Fibroblast of lung (primary cell): ENCODE measurements at regions not wholly inside any gene's neighbourhood (a gene's known extent, or its start where the extent isn't known, plus 50 kb on each side); places are given as distances from the start of the nearest gene placed in this dataset.

Experiments used
- DNase-seq, 2 donors: peaks; one replicate each; pipeline versions ENCODE4 v3.0.0 to v3.0.0-alpha.2; 2010; ENCODE audit warnings: low read depth in 2 of 2
- H2AFZ ChIP-seq: 2 replicates; pipeline ENCODE4 v1.5.1; 2012; ENCODE audit warnings: low read length, control low read depth, inconsistent platforms
- H3K27ac ChIP-seq: 2 replicates; pipeline ENCODE4 v1.5.1; 2011; ENCODE audit warnings: low read length, control low read depth; ENCODE audit not compliant: insufficient read depth
- H3K27me3 ChIP-seq: 2 replicates; pipeline ENCODE4 v1.5.1; 2011; ENCODE audit warnings: mild to moderate bottlenecking, low read length; ENCODE audit not compliant: control insufficient read depth, insufficient read depth
- H3K36me3 ChIP-seq: 2 replicates; pipeline ENCODE4 v1.5.1; 2011; ENCODE audit warnings: low read length; ENCODE audit not compliant: control insufficient read depth, insufficient read depth
- H3K4me1 ChIP-seq: 2 replicates; pipeline ENCODE4 v1.5.1; 2011; ENCODE audit warnings: low read length; ENCODE audit not compliant: control insufficient read depth, insufficient read depth; ENCODE audit errors: extremely low read depth
- H3K4me2 ChIP-seq: 2 replicates; pipeline ENCODE4 v1.5.1; 2011; ENCODE audit warnings: low read length, control low read depth; ENCODE audit not compliant: insufficient read depth; ENCODE audit errors: extremely low read depth
- H3K4me3 ChIP-seq, 4 experiments: fragments of 200-600 bp in 1 of 4; sonication (generic) in 1 of 4; replicated peaks in 1 of 4; 2 replicates each; pipeline ENCODE4 v1.5.1; 2011 to 2016; ENCODE audit warnings: low read length in 4 of 4, low read depth in 3 of 4, mild to moderate bottlenecking in 3 of 4, control low read depth in 2 of 4, inconsistent platforms in 1 of 4, mixed read lengths in 1 of 4; ENCODE audit not compliant: insufficient read depth in 1 of 4; ENCODE audit errors: control extremely low read depth in 1 of 4
- H3K79me2 ChIP-seq: 2 replicates; pipeline ENCODE4 v1.5.1; 2012; ENCODE audit warnings: mild to moderate bottlenecking, low read length, inconsistent platforms; ENCODE audit not compliant: control insufficient read depth, insufficient read depth
- H3K9ac ChIP-seq: 2 replicates; pipeline ENCODE4 v1.5.1; 2011; ENCODE audit warnings: mild to moderate bottlenecking, low read length, control low read depth; ENCODE audit not compliant: insufficient read depth
- H3K9me3 ChIP-seq: 2 replicates; pipeline ENCODE4 v1.5.1; 2012; ENCODE audit warnings: low read depth, low read length; ENCODE audit not compliant: control insufficient read depth, insufficient read depth
- H4K20me1 ChIP-seq: 2 replicates; pipeline ENCODE4 v1.5.1; 2011; ENCODE audit warnings: low read length; ENCODE audit not compliant: control insufficient read depth, insufficient read depth; ENCODE audit errors: extremely low read depth
- EZH2 ChIP-seq: IDR thresholded peaks from 2 replicates; pipeline ENCODE4 v1.5.1; 2012; ENCODE audit warnings: low read length, control low read depth, mild to moderate bottlenecking; ENCODE audit errors: missing control alignments
- TF ChIP-seq, protein P1 (sequence below), 2 donors: IDR thresholded peaks in 1 of 2; conservative IDR thresholded peaks in 1 of 2; 1 replicate in 1 of 2; 2 replicates in 1 of 2; pipeline ENCODE4 v1.5.1; 2011 to 2012; ENCODE audit warnings: low read length in 2 of 2, control low read depth in 1 of 2, inconsistent platforms in 1 of 2, low read depth in 1 of 2, mild to moderate bottlenecking in 1 of 2

DNA sequence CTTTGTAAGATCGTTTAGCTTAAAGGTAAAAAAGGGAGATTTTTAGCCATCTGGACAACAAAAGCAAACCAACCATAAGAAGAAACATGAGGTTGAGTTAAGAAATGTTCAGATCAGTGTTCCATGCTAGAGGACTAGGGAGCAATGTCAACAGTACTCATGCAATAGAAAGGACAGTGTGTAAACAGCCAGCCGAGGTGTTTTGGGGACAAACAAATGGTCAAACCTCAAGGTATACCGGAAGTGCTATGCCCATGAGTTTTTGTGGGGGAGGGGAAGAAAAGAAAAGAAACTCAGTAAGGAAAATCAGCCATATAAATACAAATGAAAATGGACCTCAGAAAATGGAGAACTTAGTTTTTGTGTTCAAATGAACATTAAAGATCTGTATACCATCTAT lies 289.5 kb upstream of the GRM7 start:
- H3K9ac ChIP-seq = no peak overlapping the region
- H4K20me1 ChIP-seq = no peaks in the 10 kb centered on the region
- no peak overlapping the region for H3K4me3 ChIP-seq
- H3K79me2 ChIP-seq = no peaks in the 10 kb centered on the region
- no peak overlapping the region for H3K27ac ChIP-seq
- H3K27me3 ChIP-seq = no peaks in the 10 kb centered on the region
- H3K36me3 ChIP-seq = no peaks in the 10 kb centered on the region
- no peak overlapping the region for H2AFZ ChIP-seq
- TF ChIP-seq, protein P1, sequence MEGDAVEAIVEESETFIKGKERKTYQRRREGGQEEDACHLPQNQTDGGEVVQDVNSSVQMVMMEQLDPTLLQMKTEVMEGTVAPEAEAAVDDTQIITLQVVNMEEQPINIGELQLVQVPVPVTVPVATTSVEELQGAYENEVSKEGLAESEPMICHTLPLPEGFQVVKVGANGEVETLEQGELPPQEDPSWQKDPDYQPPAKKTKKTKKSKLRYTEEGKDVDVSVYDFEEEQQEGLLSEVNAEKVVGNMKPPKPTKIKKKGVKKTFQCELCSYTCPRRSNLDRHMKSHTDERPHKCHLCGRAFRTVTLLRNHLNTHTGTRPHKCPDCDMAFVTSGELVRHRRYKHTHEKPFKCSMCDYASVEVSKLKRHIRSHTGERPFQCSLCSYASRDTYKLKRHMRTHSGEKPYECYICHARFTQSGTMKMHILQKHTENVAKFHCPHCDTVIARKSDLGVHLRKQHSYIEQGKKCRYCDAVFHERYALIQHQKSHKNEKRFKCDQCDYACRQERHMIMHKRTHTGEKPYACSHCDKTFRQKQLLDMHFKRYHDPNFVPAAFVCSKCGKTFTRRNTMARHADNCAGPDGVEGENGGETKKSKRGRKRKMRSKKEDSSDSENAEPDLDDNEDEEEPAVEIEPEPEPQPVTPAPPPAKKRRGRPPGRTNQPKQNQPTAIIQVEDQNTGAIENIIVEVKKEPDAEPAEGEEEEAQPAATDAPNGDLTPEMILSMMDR (conservative IDR thresholded peaks at IDR 0.05 in 1 of 2, IDR thresholded peaks at IDR 0.05 in 1 of 2; ENCODE audit: low read depth in 1 of 2, low read length in 2 of 2) = no peak
- TF ChIP-seq EZH2 = no peak
- no peaks in the 10 kb centered on the region for H3K4me1 ChIP-seq
- H3K4me2 ChIP-seq = no peak overlapping the region
- no peaks in the 10 kb centered on the region for H3K9me3 ChIP-seq
- no peak for DNase-seq

DNA sequence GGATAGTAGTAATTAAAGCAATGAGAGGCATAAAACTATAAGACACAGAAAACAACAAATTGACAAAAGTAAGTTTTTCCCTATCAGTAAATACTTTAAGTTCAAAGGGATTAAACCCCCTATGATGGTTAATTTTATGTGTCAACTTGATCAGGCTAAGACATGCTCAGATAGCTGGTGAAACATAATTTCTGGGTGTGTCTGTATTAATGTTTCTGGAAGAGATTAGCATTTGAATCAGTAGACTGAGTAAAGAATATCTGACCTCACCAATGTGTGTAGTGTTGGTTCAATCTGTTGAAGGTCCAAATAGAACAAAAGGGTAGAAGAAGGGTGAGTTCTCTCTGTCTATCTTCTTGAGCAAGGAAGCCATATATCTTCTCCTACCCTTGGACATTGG lies 283.3 kb upstream of the GRM7 start:
- H3K79me2 ChIP-seq = no peaks in the 10 kb centered on the region
- no peak for TF ChIP-seq EZH2
- TF ChIP-seq, protein P1 (conservative IDR thresholded peaks at IDR 0.05 in 1 of 2, IDR thresholded peaks at IDR 0.05 in 1 of 2; ENCODE audit: low read depth in 1 of 2, low read length in 2 of 2) = no peak
- DNase-seq = no peak
- no peaks in the 10 kb centered on the region for H3K27me3 ChIP-seq
- H3K9me3 ChIP-seq = no peaks in the 10 kb centered on the region
- no peak overlapping the region for H3K4me2 ChIP-seq
- no peaks in the 10 kb centered on the region for H4K20me1 ChIP-seq
- H3K4me1 ChIP-seq = no peaks in the 10 kb centered on the region
- no peak overlapping the region for H3K4me3 ChIP-seq
- no peaks in the 10 kb centered on the region for H3K36me3 ChIP-seq
- H2AFZ ChIP-seq = no peak overlapping the region
- no peak overlapping the region for H3K27ac ChIP-seq
- no peak overlapping the region for H3K9ac ChIP-seq

DNA sequence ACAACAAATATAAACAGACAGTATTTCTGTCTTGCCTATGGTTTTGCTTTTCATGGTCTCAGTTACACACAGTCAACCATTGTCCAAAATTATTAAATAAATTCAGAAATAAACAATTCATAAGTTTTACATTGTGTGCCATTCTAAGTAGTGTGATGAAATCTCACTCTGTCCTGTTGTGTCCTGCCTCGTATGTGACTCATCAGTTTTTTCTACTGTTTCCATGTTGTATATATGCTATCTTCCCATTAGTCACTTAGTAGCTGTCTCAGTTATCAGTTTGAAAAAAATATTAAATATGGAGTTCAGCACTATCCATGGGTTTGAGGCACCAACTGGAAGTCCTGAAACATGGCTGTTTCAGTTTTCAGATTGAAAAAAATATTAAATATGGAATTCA lies 282.4 kb upstream of the GRM7 start:
- Histone ChIP-seq H3K9me3 (no peaks in the 10 kb centered on the region), H3K36me3 (no peaks in the 10 kb centered on the region), H2AFZ (no peak overlapping the region), H3K9ac (no peak overlapping the region), H3K4me3 (no peak overlapping the region), H3K27ac (no peak overlapping the region), H3K4me1 (no peaks in the 10 kb centered on the region), H3K4me2 (no peak overlapping the region), H3K27me3 (no peaks in the 10 kb centered on the region), H3K79me2 (no peaks in the 10 kb centered on the region), H4K20me1 (no peaks in the 10 kb centered on the region)
- TF ChIP-seq, protein P1 (conservative IDR thresholded peaks at IDR 0.05 in 1 of 2, IDR thresholded peaks at IDR 0.05 in 1 of 2; ENCODE audit: low read depth in 1 of 2, low read length in 2 of 2) = no peak
- TF ChIP-seq EZH2 = no peak
- DNase-seq = no peak
